HL-60 (cell line): ENCODE measurements at regions not wholly inside any gene's neighbourhood (a gene's known extent, or its start where the extent isn't known, plus 50 kb on each side); places are given as distances from the start of the nearest gene placed in this dataset.

Source experiments
- GABPA ChIP-seq: IDR thresholded peaks from 2 replicates; pipeline ENCODE4 v1.6.1; 2012; ENCODE audit warnings: low read depth
- POLR2AphosphoS5 ChIP-seq: IDR thresholded peaks from 2 replicates; pipeline ENCODE4 v1.6.1; 2012; ENCODE audit warnings: low read depth
- SPI1 ChIP-seq: IDR thresholded peaks from 2 replicates; pipeline ENCODE4 v1.6.1; 2012; ENCODE audit warnings: low read depth, mild to moderate bottlenecking, borderline replicate concordance
- TF ChIP-seq, protein P1 (sequence below): IDR thresholded peaks from one replicate; pipeline ENCODE4 v1.5.1; 2011; ENCODE audit warnings: low read length, control low read depth, inconsistent platforms; ENCODE audit not compliant: insufficient read depth
- TF ChIP-seq, protein P2 (sequence below): IDR thresholded peaks from 2 replicates; pipeline ENCODE4 v1.6.1; 2012; ENCODE audit warnings: low read depth; ENCODE audit not compliant: insufficient replicate concordance

DNA sequence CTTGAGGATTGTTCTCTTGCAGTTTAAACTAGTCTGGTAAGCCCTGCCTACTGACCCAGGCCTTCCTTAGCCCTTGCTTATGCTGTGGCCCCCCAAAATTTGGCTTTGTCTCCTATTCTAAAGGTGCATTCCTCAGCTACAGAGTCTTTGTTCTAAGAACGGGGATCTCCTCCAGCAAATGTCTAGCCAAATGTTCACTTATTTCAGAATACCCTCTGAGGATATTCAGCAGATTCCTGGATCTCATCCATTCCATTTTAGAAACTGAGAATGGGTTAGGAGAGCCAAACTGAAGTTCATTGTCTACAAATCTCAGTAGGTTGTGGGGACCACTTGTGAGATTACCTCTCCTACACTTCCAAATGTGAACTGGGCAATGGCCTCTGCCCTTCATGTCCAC is 164.2 kb upstream of the ARG1 start:
- TF ChIP-seq, protein P1, sequence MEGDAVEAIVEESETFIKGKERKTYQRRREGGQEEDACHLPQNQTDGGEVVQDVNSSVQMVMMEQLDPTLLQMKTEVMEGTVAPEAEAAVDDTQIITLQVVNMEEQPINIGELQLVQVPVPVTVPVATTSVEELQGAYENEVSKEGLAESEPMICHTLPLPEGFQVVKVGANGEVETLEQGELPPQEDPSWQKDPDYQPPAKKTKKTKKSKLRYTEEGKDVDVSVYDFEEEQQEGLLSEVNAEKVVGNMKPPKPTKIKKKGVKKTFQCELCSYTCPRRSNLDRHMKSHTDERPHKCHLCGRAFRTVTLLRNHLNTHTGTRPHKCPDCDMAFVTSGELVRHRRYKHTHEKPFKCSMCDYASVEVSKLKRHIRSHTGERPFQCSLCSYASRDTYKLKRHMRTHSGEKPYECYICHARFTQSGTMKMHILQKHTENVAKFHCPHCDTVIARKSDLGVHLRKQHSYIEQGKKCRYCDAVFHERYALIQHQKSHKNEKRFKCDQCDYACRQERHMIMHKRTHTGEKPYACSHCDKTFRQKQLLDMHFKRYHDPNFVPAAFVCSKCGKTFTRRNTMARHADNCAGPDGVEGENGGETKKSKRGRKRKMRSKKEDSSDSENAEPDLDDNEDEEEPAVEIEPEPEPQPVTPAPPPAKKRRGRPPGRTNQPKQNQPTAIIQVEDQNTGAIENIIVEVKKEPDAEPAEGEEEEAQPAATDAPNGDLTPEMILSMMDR: no peak
- no peak for TF ChIP-seq POLR2AphosphoS5
- TF ChIP-seq GABPA: no peak
- TF ChIP-seq, protein P2, sequence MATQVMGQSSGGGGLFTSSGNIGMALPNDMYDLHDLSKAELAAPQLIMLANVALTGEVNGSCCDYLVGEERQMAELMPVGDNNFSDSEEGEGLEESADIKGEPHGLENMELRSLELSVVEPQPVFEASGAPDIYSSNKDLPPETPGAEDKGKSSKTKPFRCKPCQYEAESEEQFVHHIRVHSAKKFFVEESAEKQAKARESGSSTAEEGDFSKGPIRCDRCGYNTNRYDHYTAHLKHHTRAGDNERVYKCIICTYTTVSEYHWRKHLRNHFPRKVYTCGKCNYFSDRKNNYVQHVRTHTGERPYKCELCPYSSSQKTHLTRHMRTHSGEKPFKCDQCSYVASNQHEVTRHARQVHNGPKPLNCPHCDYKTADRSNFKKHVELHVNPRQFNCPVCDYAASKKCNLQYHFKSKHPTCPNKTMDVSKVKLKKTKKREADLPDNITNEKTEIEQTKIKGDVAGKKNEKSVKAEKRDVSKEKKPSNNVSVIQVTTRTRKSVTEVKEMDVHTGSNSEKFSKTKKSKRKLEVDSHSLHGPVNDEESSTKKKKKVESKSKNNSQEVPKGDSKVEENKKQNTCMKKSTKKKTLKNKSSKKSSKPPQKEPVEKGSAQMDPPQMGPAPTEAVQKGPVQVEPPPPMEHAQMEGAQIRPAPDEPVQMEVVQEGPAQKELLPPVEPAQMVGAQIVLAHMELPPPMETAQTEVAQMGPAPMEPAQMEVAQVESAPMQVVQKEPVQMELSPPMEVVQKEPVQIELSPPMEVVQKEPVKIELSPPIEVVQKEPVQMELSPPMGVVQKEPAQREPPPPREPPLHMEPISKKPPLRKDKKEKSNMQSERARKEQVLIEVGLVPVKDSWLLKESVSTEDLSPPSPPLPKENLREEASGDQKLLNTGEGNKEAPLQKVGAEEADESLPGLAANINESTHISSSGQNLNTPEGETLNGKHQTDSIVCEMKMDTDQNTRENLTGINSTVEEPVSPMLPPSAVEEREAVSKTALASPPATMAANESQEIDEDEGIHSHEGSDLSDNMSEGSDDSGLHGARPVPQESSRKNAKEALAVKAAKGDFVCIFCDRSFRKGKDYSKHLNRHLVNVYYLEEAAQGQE: no peak
- TF ChIP-seq SPI1: no peak
